Retinal pigment epithelial cell (primary cell): ENCODE measurements at regions not wholly inside any gene's neighbourhood (a gene's known extent, or its start where the extent isn't known, plus 50 kb on each side); places are given as distances from the start of the nearest gene placed in this dataset.

Source experiments
- DNase-seq: peaks from one replicate; pipeline ENCODE4 v3.0.0-alpha.2; 2010; ENCODE audit warnings: low read depth
- H3K4me3 ChIP-seq: 2 replicates; pipeline ENCODE4 v1.5.1; 2011; ENCODE audit warnings: mild to moderate bottlenecking, low read length, control low read depth, moderate library complexity
- CTCF ChIP-seq: conservative IDR thresholded peaks from 2 replicates; pipeline ENCODE4 v1.5.1; 2011; ENCODE audit warnings: low read depth, low read length, control low read depth, inconsistent platforms

GRCh38 chr5:127993476-127993875 lies 90.1 kb upstream of the SLC12A2 start:
- no peak for TF ChIP-seq CTCF
- DNase-seq: no peak
- H3K4me3 ChIP-seq: no peak overlapping the region

- no peak for DNase-seq
- no peak for TF ChIP-seq CTCF
- H3K4me3 ChIP-seq: no peak overlapping the region
Measured at GRCh38 chr5:127994087-127994660, 89.4 kb upstream of the SLC12A2 start.

GRCh38 chr5:127995556-127995955 lies 88.0 kb upstream of the SLC12A2 start:
- H3K4me3 ChIP-seq: no peak overlapping the region
- DNase-seq: no peak
- no peak for TF ChIP-seq CTCF

- TF ChIP-seq CTCF: no peak
- peak; percentile 56 for DNase-seq
- no peak overlapping the region for H3K4me3 ChIP-seq
Measured at GRCh38 chr5:127997201-127997704, 86.3 kb upstream of the SLC12A2 start.

GRCh38 chr5:127998950-127999615 lies 84.5 kb upstream of the SLC12A2 start:
- no peak for TF ChIP-seq CTCF
- DNase-seq: no peak
- H3K4me3 ChIP-seq: no peak overlapping the region

GRCh38 chr5:127999909-128000308 lies 83.7 kb upstream of the SLC12A2 start:
- no peak overlapping the region for H3K4me3 ChIP-seq
- TF ChIP-seq CTCF: no peak
- DNase-seq: no peak

GRCh38 chr5:128002425-128002824 lies 81.1 kb upstream of the SLC12A2 start:
- H3K4me3 ChIP-seq: no peak overlapping the region
- no peak for DNase-seq
- TF ChIP-seq CTCF: no peak
